ENCODE measurements at regions not wholly inside any gene's neighbourhood (a gene's known extent, or its start where the extent isn't known, plus 50 kb on each side); places are given as distances from the start of the nearest gene placed in this dataset.

- H3K9me3 Mint-ChIP-seq, result peaks cover 6% of the 10 kb centered on the region
Measured at GRCh38 chr14:43914041-43914693, 592.9 kb downstream of the FSCB start.

DNA sequence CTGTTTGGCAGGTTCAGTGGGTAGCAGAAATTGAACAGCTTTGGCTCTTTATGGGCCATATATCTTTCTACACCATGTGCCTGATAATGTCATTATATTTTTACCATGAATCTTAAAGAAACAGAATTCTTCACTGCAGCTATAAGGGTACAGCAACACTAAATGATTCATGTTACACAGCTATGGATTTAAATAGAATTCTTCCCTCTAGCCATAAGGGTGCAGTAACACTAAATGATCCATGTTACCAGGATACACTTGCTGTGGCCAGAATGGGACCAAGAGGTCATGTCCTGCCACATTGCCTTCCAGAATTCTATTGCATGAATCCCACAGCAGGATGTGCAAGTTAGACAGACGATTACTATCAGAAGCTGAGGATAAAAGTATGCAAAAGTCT, 603.9 kb downstream of the FSCB start:
- no peak overlapping the region for H3K4me3 Mint-ChIP-seq
- no peaks in the 10 kb centered on the region for H3K27me3 Mint-ChIP-seq
- intact Hi-C loops (cut with micrococcal nuclease), result no loop called here
- no peak overlapping the region for H3K27ac Mint-ChIP-seq
- DNase-seq, result no peak
- H3K36me3 Mint-ChIP-seq (ENCODE audit: low read depth), result no peaks in the 10 kb centered on the region
- no peaks in the 10 kb centered on the region for H3K4me1 Mint-ChIP-seq
- H3K9me3 Mint-ChIP-seq, result no peaks in the 10 kb centered on the region

More at GRCh38 chr14:43914041-43914693, 592.9 kb downstream of the FSCB start:
- Mint-ChIP-seq H3K4me1 (no peaks in the 10 kb centered on the region), H3K27ac (no peak overlapping the region), H3K27me3 (no peaks in the 10 kb centered on the region), H3K4me3 (no peak overlapping the region), H3K36me3 (ENCODE audit: low read depth) (no peaks in the 10 kb centered on the region)
- no peak for DNase-seq
- intact Hi-C loops (cut with micrococcal nuclease), result no loop called here

DNA sequence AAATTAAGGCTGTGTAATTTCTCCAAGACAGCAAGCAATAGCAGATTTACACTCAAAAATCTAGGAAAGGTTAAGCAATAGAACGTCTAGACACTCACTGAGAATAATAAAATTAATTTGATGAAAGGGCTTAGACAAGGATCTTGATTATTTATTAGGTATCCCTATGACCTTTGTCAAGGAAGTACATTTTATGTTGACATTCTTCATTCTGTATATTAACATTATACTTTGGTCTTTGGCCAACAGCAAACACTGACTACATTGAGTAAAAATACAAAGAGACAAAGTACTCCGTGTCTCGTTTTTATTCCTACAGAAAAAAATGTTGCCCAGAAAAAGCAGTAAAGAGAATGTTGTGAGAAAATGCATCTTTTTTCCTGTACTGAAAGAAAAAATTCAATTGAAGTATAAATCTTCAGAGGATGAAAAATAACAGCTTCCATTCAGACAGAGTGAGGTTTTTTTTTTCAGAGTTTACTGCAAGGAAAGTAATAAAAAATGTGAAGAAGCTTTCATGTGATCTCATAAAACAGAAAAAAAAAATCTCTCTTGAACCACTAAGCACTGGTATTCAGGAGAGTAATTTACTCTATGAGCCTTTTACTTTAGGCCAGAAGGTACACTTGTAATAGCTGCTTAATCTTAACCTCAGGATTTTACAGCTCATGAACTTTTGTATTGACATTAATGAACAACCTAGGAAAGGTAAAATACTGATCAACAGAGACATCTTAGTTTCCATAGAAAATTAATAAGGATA, 605.0 kb downstream of the FSCB start:
- intact Hi-C loops (cut with micrococcal nuclease), result no loop called here
- Mint-ChIP-seq H3K4me3 (no peak overlapping the region), H3K9me3 (no peaks in the 10 kb centered on the region), H3K36me3 (ENCODE audit: low read depth) (no peaks in the 10 kb centered on the region), H3K4me1 (no peaks in the 10 kb centered on the region), H3K27ac (no peak overlapping the region), H3K27me3 (no peaks in the 10 kb centered on the region)
- no peak for DNase-seq

GRCh38 chr14:43900173-43900655, 606.9 kb downstream of the FSCB start:
- Mint-ChIP-seq H3K9me3 (no peaks in the 10 kb centered on the region), H3K27ac (no peak overlapping the region), H3K4me3 (no peak overlapping the region), H3K27me3 (no peaks in the 10 kb centered on the region), H3K36me3 (ENCODE audit: low read depth) (no peaks in the 10 kb centered on the region), H3K4me1 (no peaks in the 10 kb centered on the region)
- no peak for DNase-seq
- intact Hi-C loops (cut with micrococcal nuclease), result no loop called here

DNA sequence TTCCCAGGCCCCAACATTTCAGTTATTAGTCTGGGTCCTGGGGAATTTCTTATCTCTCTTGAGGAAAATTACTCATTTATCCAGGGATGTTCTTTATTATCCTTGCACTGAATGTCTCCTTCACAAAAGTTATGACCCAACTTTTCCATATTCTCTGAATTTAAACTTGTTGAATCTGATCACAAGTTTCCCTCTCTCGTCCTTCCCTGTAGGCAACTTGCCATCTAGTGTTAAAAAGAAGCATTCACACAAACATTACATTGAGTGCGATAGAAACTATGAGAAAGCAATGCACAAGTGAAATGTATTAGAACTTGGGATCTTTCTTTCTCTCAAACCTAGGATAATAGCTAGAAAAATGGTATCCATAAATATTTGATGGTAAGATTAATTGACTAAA, 608.4 kb downstream of the FSCB start:
- intact Hi-C loops (cut with micrococcal nuclease), result no loop called here
- H3K9me3 Mint-ChIP-seq, result no peaks in the 10 kb centered on the region
- no peaks in the 10 kb centered on the region for H3K4me1 Mint-ChIP-seq

GRCh38 chr14:43896044-43896443, 611.0 kb downstream of the FSCB start:
- Mint-ChIP-seq H3K4me1 (no peaks in the 10 kb centered on the region), H3K4me3 (no peak overlapping the region), H3K36me3 (ENCODE audit: low read depth) (no peaks in the 10 kb centered on the region), H3K27me3 (no peaks in the 10 kb centered on the region), H3K27ac (no peak overlapping the region), H3K9me3 (no peaks in the 10 kb centered on the region)
- intact Hi-C loops (cut with micrococcal nuclease), result no loop called here
- DNase-seq, result no peak

More for the DNA sequence above, 608.4 kb downstream of the FSCB start:
- Mint-ChIP-seq H3K36me3 (ENCODE audit: low read depth) (no peaks in the 10 kb centered on the region), H3K27ac (no peak overlapping the region), H3K4me3 (no peak overlapping the region), H3K27me3 (no peaks in the 10 kb centered on the region)
- DNase-seq, result no peak

GRCh38 chr14:43894534-43894933, 612.5 kb downstream of the FSCB start:
- intact Hi-C loops (cut with micrococcal nuclease), result no loop called here
- no peak for DNase-seq
- H3K9me3 Mint-ChIP-seq, result no peaks in the 10 kb centered on the region
- H3K4me3 Mint-ChIP-seq, result no peak overlapping the region
- H3K4me1 Mint-ChIP-seq, result no peaks in the 10 kb centered on the region
- no peaks in the 10 kb centered on the region for H3K27me3 Mint-ChIP-seq
- no peaks in the 10 kb centered on the region for H3K36me3 Mint-ChIP-seq (ENCODE audit: low read depth)
- no peak overlapping the region for H3K27ac Mint-ChIP-seq

- Mint-ChIP-seq H3K9me3 (no peaks in the 10 kb centered on the region), H3K4me1 (no peaks in the 10 kb centered on the region), H3K27me3 (no peaks in the 10 kb centered on the region), H3K4me3 (no peak overlapping the region), H3K27ac (no peak overlapping the region), H3K36me3 (ENCODE audit: low read depth) (no peaks in the 10 kb centered on the region)
- no peak for DNase-seq
- intact Hi-C loops (cut with micrococcal nuclease), result no loop called here
Measured at GRCh38 chr14:43887523-43887922, 619.6 kb downstream of the FSCB start.

GRCh38 chr14:43877351-43877960, 629.6 kb downstream of the FSCB start:
- H3K27ac Mint-ChIP-seq, result no peak overlapping the region
- no peaks in the 10 kb centered on the region for H3K27me3 Mint-ChIP-seq
- DNase-seq, result no peak
- H3K4me1 Mint-ChIP-seq, result no peaks in the 10 kb centered on the region
- H3K9me3 Mint-ChIP-seq, result no peaks in the 10 kb centered on the region
- no peaks in the 10 kb centered on the region for H3K36me3 Mint-ChIP-seq (ENCODE audit: low read depth)
- no peak overlapping the region for H3K4me3 Mint-ChIP-seq
- intact Hi-C loops (cut with micrococcal nuclease), result no loop called here

- Mint-ChIP-seq H3K36me3 (ENCODE audit: low read depth) (no peaks in the 10 kb centered on the region), H3K9me3 (no peaks in the 10 kb centered on the region), H3K27me3 (no peaks in the 10 kb centered on the region), H3K4me1 (no peaks in the 10 kb centered on the region), H3K27ac (no peak overlapping the region), H3K4me3 (no peak overlapping the region)
- DNase-seq, result no peak
- intact Hi-C loops (cut with micrococcal nuclease), result no loop called here
Measured at GRCh38 chr14:43872752-43873655, 634.1 kb downstream of the FSCB start.

DNA sequence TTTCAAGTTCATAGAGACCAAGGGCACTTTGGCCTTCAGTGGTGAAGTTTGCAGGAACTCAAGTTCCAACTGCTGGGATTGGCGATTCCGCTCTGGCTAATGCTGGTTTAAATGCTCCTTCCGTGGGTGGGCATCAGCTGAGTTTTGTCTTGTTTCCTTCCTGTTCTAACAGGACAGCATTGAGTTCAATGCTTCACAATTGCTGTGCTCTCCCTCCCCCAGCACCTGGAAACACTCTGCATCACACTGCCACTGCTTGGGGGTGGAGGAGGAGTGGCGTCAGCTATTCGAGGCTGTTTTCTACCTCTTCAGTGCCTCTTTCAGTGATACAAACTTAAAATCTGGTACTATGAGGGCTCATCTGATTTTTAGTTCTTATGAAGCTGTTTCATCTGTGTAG, 634.9 kb downstream of the FSCB start:
- Mint-ChIP-seq H3K27me3 (no peaks in the 10 kb centered on the region), H3K4me1 (no peaks in the 10 kb centered on the region), H3K27ac (no peak overlapping the region), H3K36me3 (ENCODE audit: low read depth) (no peaks in the 10 kb centered on the region), H3K4me3 (no peak overlapping the region), H3K9me3 (no peaks in the 10 kb centered on the region)
- intact Hi-C loops (cut with micrococcal nuclease), result no loop called here
- DNase-seq, result no peak

GRCh38 chr14:43858981-43859380, 648.1 kb downstream of the FSCB start:
- no peaks in the 10 kb centered on the region for H3K36me3 Mint-ChIP-seq (ENCODE audit: low read depth)
- H3K4me3 Mint-ChIP-seq, result no peak overlapping the region
- H3K4me1 Mint-ChIP-seq, result no peaks in the 10 kb centered on the region
- H3K9me3 Mint-ChIP-seq, result peaks cover 6% of the 10 kb centered on the region
- no peak for DNase-seq
- no peaks in the 10 kb centered on the region for H3K27me3 Mint-ChIP-seq
- intact Hi-C loops (cut with micrococcal nuclease), result no loop called here
- no peak overlapping the region for H3K27ac Mint-ChIP-seq

- DNase-seq, result no peak
- H3K27me3 Mint-ChIP-seq, result no peaks in the 10 kb centered on the region
- peaks cover 6% of the 10 kb centered on the region for H3K9me3 Mint-ChIP-seq
- H3K27ac Mint-ChIP-seq, result no peak overlapping the region
- intact Hi-C loops (cut with micrococcal nuclease), result no loop called here
- no peaks in the 10 kb centered on the region for H3K36me3 Mint-ChIP-seq (ENCODE audit: low read depth)
- no peak overlapping the region for H3K4me3 Mint-ChIP-seq
- H3K4me1 Mint-ChIP-seq, result no peaks in the 10 kb centered on the region
Measured at GRCh38 chr14:43855556-43855955, 651.5 kb downstream of the FSCB start.
